NCI-H446 (cell line): ENCODE measurements at regions not wholly inside any gene's neighbourhood (a gene's known extent, or its start where the extent isn't known, plus 50 kb on each side); places are given as distances from the start of the nearest gene placed in this dataset.
"Not testable (repeated sequence)": the region's sequence is repeated elsewhere in the genome, so short reads cannot be mapped to it uniquely, and the experiment has no call there.

Source experiments
- DNase-seq, 2 experiments: peaks; one replicate each; lab custom pipeline; 2025; lab: John Stamatoyannopoulos, UW

DNA sequence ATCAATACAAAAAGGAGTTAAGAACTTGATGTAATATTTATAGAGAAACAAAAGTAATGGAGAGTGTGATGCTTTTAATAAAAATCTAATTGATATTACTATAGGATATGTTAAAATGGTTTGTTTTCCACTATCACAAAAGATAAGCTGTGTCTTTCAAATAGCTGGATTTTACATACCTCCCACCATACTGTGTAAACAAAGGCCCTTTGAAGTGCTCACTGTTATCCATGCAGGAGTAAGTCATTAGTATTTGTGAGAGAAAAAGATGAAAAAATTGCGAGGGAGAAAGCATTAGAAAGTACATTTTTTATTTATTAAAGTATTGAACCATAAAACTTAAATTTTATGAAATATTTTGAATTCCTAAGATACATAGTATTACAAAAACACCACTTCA is 733.0 kb downstream of the GRIK2 start:
- DNase-seq = no peak

DNA sequence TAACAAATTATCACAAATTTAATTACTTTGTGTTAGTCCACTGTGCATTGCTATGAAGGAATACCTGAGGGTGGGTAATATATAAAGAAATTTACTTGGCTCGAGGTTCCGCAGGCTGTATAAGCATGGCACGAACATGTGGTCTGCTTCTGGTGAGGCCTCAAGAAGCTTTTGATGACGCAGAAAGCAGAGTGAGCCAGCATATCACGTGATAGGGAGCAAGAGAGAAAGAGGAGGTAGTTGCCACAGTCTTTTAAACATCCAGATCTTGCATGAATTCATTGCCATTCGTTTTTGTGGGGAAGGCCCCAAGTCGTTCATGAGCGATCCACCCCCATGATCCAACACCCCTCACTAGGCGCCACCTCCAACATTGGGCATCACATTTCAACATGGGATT is 733.7 kb downstream of the GRIK2 start:
- no peak for DNase-seq

DNA sequence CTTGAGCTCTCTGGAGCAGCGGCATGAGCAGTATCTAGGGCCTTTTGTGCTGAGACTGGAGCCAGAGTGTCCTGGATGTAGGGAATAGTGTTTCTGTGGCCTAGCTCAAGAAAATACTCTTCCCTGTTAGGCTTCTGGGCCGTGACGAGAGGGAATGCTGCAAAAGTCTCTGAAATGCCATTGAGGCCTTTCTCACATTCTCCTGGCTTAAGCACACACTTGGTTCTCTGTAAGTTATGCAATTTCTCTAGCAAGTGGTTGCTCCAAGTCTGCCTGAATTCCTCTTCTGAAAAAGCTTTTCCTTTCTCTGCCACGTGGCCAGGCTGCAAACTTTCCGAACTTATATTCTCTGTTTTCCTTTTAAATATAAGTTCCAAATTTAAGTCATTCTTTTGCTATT is 744.4 kb downstream of the GRIK2 start:
- DNase-seq = no peak

DNA sequence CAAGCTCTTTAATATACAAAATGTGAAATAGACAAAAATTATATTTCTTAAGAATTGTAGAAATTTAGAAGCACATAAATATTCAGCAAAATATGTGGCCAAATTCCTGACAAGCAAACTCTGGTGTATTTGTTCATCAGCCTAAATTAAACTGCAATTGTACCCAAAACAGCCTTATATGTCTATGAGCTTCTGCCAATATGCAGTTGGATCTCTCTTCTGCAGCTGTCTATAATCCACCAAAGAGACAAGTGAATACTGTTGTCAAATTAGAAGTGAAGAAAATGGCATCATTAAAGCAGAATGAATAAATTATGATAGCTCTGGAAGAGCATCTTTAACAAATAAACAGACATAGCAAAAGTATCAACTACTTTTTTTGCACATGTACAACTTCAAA is 755.7 kb downstream of the GRIK2 start:
- DNase-seq = peak in 1 of 2 experiments; percentile 8

GRCh38 chr6:102150549-102150948 is 757.0 kb downstream of the GRIK2 start:
- no peak for DNase-seq

- DNase-seq = no peak
Observed at GRCh38 chr6:102154176-102154575, 760.7 kb downstream of the GRIK2 start.

GRCh38 chr6:102154874-102155273 is 761.4 kb downstream of the GRIK2 start:
- no peak for DNase-seq

- DNase-seq = not testable (repeated sequence)
Observed at GRCh38 chr6:102169802-102170201, 776.3 kb downstream of the GRIK2 start.

GRCh38 chr6:102187186-102187585 is 793.7 kb downstream of the GRIK2 start:
- DNase-seq = no peak

DNA sequence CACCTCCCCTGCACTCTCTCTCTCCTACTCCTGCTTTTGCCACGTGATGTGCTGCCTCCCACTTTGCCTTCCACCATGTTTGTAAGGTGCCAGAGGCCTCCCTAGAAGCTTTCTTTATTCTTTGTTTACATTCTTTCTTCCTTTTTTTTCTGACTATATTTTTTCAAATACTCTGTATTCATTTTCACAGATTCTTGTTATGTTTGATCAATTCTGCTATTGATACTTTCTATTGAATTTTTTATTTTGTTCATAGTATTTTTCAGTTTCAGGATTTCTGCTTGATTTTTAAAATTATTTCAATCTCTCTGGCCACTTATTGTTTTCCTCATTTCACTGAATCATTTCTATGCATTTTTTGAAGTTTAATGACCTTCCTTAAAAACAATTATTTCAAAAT is 801.8 kb downstream of the GRIK2 start:
- no peak for DNase-seq

DNA sequence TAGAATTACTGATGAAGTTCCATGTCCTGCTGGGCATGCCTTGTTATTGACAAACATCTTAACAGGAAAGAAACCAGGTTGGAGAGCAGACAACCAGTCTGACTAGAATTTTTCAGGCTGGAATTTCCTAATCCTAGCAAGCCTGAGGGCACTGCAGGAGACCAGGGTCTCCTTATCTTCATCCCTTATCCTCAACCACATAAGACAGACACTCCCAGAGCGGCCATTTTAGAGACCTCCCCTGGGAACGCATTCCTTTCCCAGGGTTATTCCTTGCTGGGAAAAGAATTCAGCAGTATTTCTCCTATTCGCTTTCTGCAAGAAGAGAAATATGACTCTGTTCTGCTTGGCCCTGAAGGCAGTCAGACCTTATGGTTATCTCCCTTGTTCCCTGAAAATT is 803.7 kb downstream of the GRIK2 start:
- DNase-seq = no peak

DNA sequence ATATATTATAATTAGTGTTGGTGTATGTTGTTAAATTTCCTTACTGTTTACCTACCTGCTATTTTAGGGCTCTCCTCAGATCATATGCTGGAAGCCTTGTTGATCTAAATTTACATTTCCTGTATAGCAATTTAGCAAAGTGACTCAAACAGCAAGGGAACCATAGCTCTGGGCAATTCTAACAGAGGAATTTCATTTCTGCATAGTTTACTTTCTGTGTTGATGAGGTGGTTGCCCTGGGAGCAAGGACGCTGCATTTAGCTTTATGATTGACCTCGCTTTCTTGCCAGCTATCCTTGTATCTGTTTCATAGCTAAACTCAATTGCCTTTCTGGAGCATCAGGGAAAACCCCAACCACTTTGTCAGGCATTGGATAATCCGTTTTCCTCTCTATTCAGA is 810.8 kb downstream of the GRIK2 start:
- DNase-seq = no peak

- DNase-seq = no peak
Observed at GRCh38 chr6:102215425-102215824, 821.9 kb downstream of the GRIK2 start.

- peak in 1 of 2 experiments; percentile 4 for DNase-seq
Observed at GRCh38 chr6:102216232-102216631, 822.7 kb downstream of the GRIK2 start.

GRCh38 chr6:102223942-102224341 is 830.4 kb downstream of the GRIK2 start:
- no peak for DNase-seq

GRCh38 chr6:102229271-102229670 is 835.8 kb downstream of the GRIK2 start:
- no peak for DNase-seq
